Fibroblast of lung (primary cell): ENCODE measurements at regions not wholly inside any gene's neighbourhood (a gene's known extent, or its start where the extent isn't known, plus 50 kb on each side); places are given as distances from the start of the nearest gene placed in this dataset.

Source experiments
- DNase-seq, 2 donors: peaks; one replicate each; pipeline versions ENCODE4 v3.0.0 to v3.0.0-alpha.2; 2010; ENCODE audit warnings: low read depth in 2 of 2
- H2AFZ ChIP-seq: 2 replicates; pipeline ENCODE4 v1.5.1; 2012; ENCODE audit warnings: low read length, control low read depth, inconsistent platforms
- H3K27ac ChIP-seq: 2 replicates; pipeline ENCODE4 v1.5.1; 2011; ENCODE audit warnings: low read length, control low read depth; ENCODE audit not compliant: insufficient read depth
- H3K27me3 ChIP-seq: 2 replicates; pipeline ENCODE4 v1.5.1; 2011; ENCODE audit warnings: mild to moderate bottlenecking, low read length; ENCODE audit not compliant: control insufficient read depth, insufficient read depth
- H3K36me3 ChIP-seq: 2 replicates; pipeline ENCODE4 v1.5.1; 2011; ENCODE audit warnings: low read length; ENCODE audit not compliant: control insufficient read depth, insufficient read depth
- H3K4me1 ChIP-seq: 2 replicates; pipeline ENCODE4 v1.5.1; 2011; ENCODE audit warnings: low read length; ENCODE audit not compliant: control insufficient read depth, insufficient read depth; ENCODE audit errors: extremely low read depth
- H3K4me2 ChIP-seq: 2 replicates; pipeline ENCODE4 v1.5.1; 2011; ENCODE audit warnings: low read length, control low read depth; ENCODE audit not compliant: insufficient read depth; ENCODE audit errors: extremely low read depth
- H3K4me3 ChIP-seq, 4 experiments: fragments of 200-600 bp in 1 of 4; sonication (generic) in 1 of 4; replicated peaks in 1 of 4; 2 replicates each; pipeline ENCODE4 v1.5.1; 2011 to 2016; ENCODE audit warnings: low read length in 4 of 4, low read depth in 3 of 4, mild to moderate bottlenecking in 3 of 4, control low read depth in 2 of 4, inconsistent platforms in 1 of 4, mixed read lengths in 1 of 4; ENCODE audit not compliant: insufficient read depth in 1 of 4; ENCODE audit errors: control extremely low read depth in 1 of 4
- H3K79me2 ChIP-seq: 2 replicates; pipeline ENCODE4 v1.5.1; 2012; ENCODE audit warnings: mild to moderate bottlenecking, low read length, inconsistent platforms; ENCODE audit not compliant: control insufficient read depth, insufficient read depth
- H3K9ac ChIP-seq: 2 replicates; pipeline ENCODE4 v1.5.1; 2011; ENCODE audit warnings: mild to moderate bottlenecking, low read length, control low read depth; ENCODE audit not compliant: insufficient read depth
- H3K9me3 ChIP-seq: 2 replicates; pipeline ENCODE4 v1.5.1; 2012; ENCODE audit warnings: low read depth, low read length; ENCODE audit not compliant: control insufficient read depth, insufficient read depth
- H4K20me1 ChIP-seq: 2 replicates; pipeline ENCODE4 v1.5.1; 2011; ENCODE audit warnings: low read length; ENCODE audit not compliant: control insufficient read depth, insufficient read depth; ENCODE audit errors: extremely low read depth
- EZH2 ChIP-seq: IDR thresholded peaks from 2 replicates; pipeline ENCODE4 v1.5.1; 2012; ENCODE audit warnings: low read length, control low read depth, mild to moderate bottlenecking; ENCODE audit errors: missing control alignments
- TF ChIP-seq, protein P1 (sequence below), 2 donors: IDR thresholded peaks in 1 of 2; conservative IDR thresholded peaks in 1 of 2; 1 replicate in 1 of 2; 2 replicates in 1 of 2; pipeline ENCODE4 v1.5.1; 2011 to 2012; ENCODE audit warnings: low read length in 2 of 2, control low read depth in 1 of 2, inconsistent platforms in 1 of 2, low read depth in 1 of 2, mild to moderate bottlenecking in 1 of 2

DNA sequence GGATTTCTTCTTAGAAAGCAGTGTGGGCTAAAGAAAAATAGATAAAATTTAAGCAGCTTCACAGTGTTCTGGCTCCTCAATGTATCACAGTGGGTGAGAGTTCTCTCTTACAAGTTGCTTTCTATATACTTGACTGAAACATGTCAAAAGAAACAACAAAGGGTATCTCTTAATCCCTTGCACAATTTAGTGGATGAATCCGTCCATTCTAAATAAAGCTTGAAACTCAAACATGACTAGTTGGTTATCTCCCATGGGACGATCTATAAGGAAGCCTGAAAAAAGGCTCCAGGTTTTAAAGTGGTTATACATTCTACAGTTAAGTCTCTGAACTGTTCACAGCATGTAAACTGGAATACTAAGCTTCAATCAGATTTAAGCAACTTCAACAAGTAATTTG, 993.1 kb upstream of the CNTN5 start:
- Histone ChIP-seq H3K27ac (no peak overlapping the region), H3K36me3 (no peaks in the 10 kb centered on the region), H3K79me2 (no peaks in the 10 kb centered on the region), H2AFZ (no peak overlapping the region), H3K9me3 (no peaks in the 10 kb centered on the region), H3K4me2 (no peak overlapping the region), H3K4me3 (no peak overlapping the region), H3K27me3 (no peaks in the 10 kb centered on the region), H3K4me1 (no peaks in the 10 kb centered on the region), H4K20me1 (no peaks in the 10 kb centered on the region), H3K9ac (no peak overlapping the region)
- TF ChIP-seq EZH2: no peak
- TF ChIP-seq, protein P1, sequence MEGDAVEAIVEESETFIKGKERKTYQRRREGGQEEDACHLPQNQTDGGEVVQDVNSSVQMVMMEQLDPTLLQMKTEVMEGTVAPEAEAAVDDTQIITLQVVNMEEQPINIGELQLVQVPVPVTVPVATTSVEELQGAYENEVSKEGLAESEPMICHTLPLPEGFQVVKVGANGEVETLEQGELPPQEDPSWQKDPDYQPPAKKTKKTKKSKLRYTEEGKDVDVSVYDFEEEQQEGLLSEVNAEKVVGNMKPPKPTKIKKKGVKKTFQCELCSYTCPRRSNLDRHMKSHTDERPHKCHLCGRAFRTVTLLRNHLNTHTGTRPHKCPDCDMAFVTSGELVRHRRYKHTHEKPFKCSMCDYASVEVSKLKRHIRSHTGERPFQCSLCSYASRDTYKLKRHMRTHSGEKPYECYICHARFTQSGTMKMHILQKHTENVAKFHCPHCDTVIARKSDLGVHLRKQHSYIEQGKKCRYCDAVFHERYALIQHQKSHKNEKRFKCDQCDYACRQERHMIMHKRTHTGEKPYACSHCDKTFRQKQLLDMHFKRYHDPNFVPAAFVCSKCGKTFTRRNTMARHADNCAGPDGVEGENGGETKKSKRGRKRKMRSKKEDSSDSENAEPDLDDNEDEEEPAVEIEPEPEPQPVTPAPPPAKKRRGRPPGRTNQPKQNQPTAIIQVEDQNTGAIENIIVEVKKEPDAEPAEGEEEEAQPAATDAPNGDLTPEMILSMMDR (conservative IDR thresholded peaks at IDR 0.05 in 1 of 2, IDR thresholded peaks at IDR 0.05 in 1 of 2; ENCODE audit: low read depth in 1 of 2, low read length in 2 of 2): no peak
- no peak for DNase-seq

GRCh38 chr11:98029832-98030231, 990.9 kb upstream of the CNTN5 start:
- Histone ChIP-seq H3K36me3 (no peaks in the 10 kb centered on the region), H4K20me1 (no peaks in the 10 kb centered on the region), H2AFZ (no peak overlapping the region), H3K4me1 (no peaks in the 10 kb centered on the region), H3K27me3 (no peaks in the 10 kb centered on the region), H3K9me3 (no peaks in the 10 kb centered on the region), H3K4me2 (no peak overlapping the region), H3K79me2 (no peaks in the 10 kb centered on the region), H3K4me3 (no peak overlapping the region), H3K27ac (no peak overlapping the region), H3K9ac (no peak overlapping the region)
- no peak for TF ChIP-seq EZH2
- TF ChIP-seq, protein P1 (conservative IDR thresholded peaks at IDR 0.05 in 1 of 2, IDR thresholded peaks at IDR 0.05 in 1 of 2; ENCODE audit: low read depth in 1 of 2, low read length in 2 of 2): no peak
- DNase-seq: no peak

- TF ChIP-seq, protein P1 (conservative IDR thresholded peaks at IDR 0.05 in 1 of 2, IDR thresholded peaks at IDR 0.05 in 1 of 2; ENCODE audit: low read depth in 1 of 2, low read length in 2 of 2): no peak
- no peak for TF ChIP-seq EZH2
- H3K9me3 ChIP-seq: no peaks in the 10 kb centered on the region
Measured at GRCh38 chr11:98036810-98037209, 983.9 kb upstream of the CNTN5 start.

More at GRCh38 chr11:98036810-98037209, 983.9 kb upstream of the CNTN5 start:
- Histone ChIP-seq H3K27ac (no peak overlapping the region), H3K36me3 (no peaks in the 10 kb centered on the region), H2AFZ (no peak overlapping the region), H3K9ac (no peak overlapping the region), H3K4me1 (no peaks in the 10 kb centered on the region), H3K4me2 (no peak overlapping the region), H3K27me3 (no peaks in the 10 kb centered on the region), H3K79me2 (no peaks in the 10 kb centered on the region), H3K4me3 (no peak overlapping the region), H4K20me1 (no peaks in the 10 kb centered on the region)
- no peak for DNase-seq
